ENCODE measurements at regions not wholly inside any gene's neighbourhood (a gene's known extent, or its start where the extent isn't known, plus 50 kb on each side); places are given as distances from the start of the nearest gene placed in this dataset.

GRCh38 chr2:5950736-5951135 lies 258.6 kb downstream of the SOX11 start (continued):
- TF ChIP-seq IRF2 (CRISPR knock-in tag; IDR thresholded peaks at IDR 0.05; ENCODE audit: borderline replicate concordance, low read depth): no peak
- no peak for TF ChIP-seq SMAD3 (CRISPR knock-in tag; IDR thresholded peaks at IDR 0.05; ENCODE audit: borderline replicate concordance)
- no peak for TF ChIP-seq GRHL2 (CRISPR knock-in tag; IDR thresholded peaks at IDR 0.05; ENCODE audit: insufficient replicate concordance, severe bottlenecking)
- TF ChIP-seq E2F5 (CRISPR knock-in tag; IDR thresholded peaks at IDR 0.05): no peak
- TF ChIP-seq USF2 (CRISPR knock-in tag; IDR thresholded peaks at IDR 0.05): no peak
- no peak for TF ChIP-seq NR1H2 (CRISPR knock-in tag; IDR thresholded peaks at IDR 0.05)
- no peak for TF ChIP-seq JAZF1 (CRISPR knock-in tag; IDR thresholded peaks at IDR 0.05)
- TF ChIP-seq ZNF532 (CRISPR knock-in tag; IDR thresholded peaks at IDR 0.05; ENCODE audit: borderline replicate concordance): no peak
- no peak for TF ChIP-seq ZNF671 (CRISPR knock-in tag; IDR thresholded peaks at IDR 0.05)
- TF ChIP-seq ZNF425 (CRISPR knock-in tag; conservative IDR thresholded peaks at IDR 0.05): no peak

- Mint-ChIP-seq H3K9me3 (peaks cover 95% of the 10 kb centered on the region), H3K27me3 (ENCODE audit: low read depth) (peaks cover 8% of the 10 kb centered on the region), H3K27ac (no peak overlapping the region), H3K4me3 (no peak overlapping the region), H3K36me3 (peaks cover 85% of the 10 kb centered on the region), H3K4me1 (no peaks in the 10 kb centered on the region)
- TF ChIP-seq CDX4 (CRISPR knock-in tag; IDR thresholded peaks at IDR 0.05; ENCODE audit: borderline replicate concordance): no peak
- no peak for TF ChIP-seq RORB (CRISPR knock-in tag; IDR thresholded peaks at IDR 0.05)
- no peak for TF ChIP-seq NFE2L1 (CRISPR knock-in tag; IDR thresholded peaks at IDR 0.05)
- TF ChIP-seq ERG (CRISPR knock-in tag; IDR thresholded peaks at IDR 0.05): no peak
- CTCF ChIA-PET: no interaction called here
- DNase-seq (ENCODE audit: low spot score): no peak
- POLR2A ChIA-PET: no interaction called here
- ATAC-seq: no peak
Observed at GRCh38 chr2:5951471-5951870, 259.3 kb downstream of the SOX11 start.

GRCh38 chr2:5953525-5953924 lies 261.3 kb downstream of the SOX11 start:
- ChIA-PET CTCF (no interaction called here), POLR2A (no interaction called here)
- Mint-ChIP-seq H3K4me1 (no peaks in the 10 kb centered on the region), H3K4me3 (no peak overlapping the region), H3K9me3 (peaks cover 98% of the 10 kb centered on the region), H3K27me3 (ENCODE audit: low read depth) (peaks cover 12% of the 10 kb centered on the region), H3K27ac (no peak overlapping the region), H3K36me3 (peaks cover 84% of the 10 kb centered on the region)
- ATAC-seq (no peak), DNase-seq (ENCODE audit: low spot score) (no peak)
- TF ChIP-seq NR2C2 (CRISPR knock-in tag; IDR thresholded peaks at IDR 0.05) (no peak), NFYB (CRISPR knock-in tag; conservative IDR thresholded peaks at IDR 0.05; ENCODE audit: low read depth) (no peak), USF2 (CRISPR knock-in tag; IDR thresholded peaks at IDR 0.05) (no peak), ZMAT4 (CRISPR knock-in tag; IDR thresholded peaks at IDR 0.05) (no peak), PREB (CRISPR knock-in tag; IDR thresholded peaks at IDR 0.05; ENCODE audit: borderline replicate concordance) (no peak), USF1 (CRISPR knock-in tag; IDR thresholded peaks at IDR 0.05) (no peak)

Data from WTC11 (cell line).